PFSK-1 (cell line): ENCODE measurements at regions not wholly inside any gene's neighbourhood (a gene's known extent, or its start where the extent isn't known, plus 50 kb on each side); places are given as distances from the start of the nearest gene placed in this dataset.

ENCODE experiments used
- FOXP2 ChIP-seq: optimal IDR thresholded peaks from 2 replicates; pipeline ENCODE3; 2011; ENCODE audit warnings: borderline replicate concordance, control low read depth, inconsistent platforms; ENCODE audit not compliant: insufficient read depth; ENCODE audit errors: extremely low read length, extremely low read depth
- POLR2AphosphoS5 ChIP-seq: IDR thresholded peaks from 2 replicates; pipeline ENCODE4 v1.6.1; 2012; ENCODE audit warnings: low read depth, mild to moderate bottlenecking, control low read depth, low read length, moderate library complexity
- SIN3A ChIP-seq: IDR thresholded peaks from 2 replicates; pipeline ENCODE4 v1.6.1; 2012; ENCODE audit warnings: mild to moderate bottlenecking, low read length, moderate library complexity, borderline replicate concordance; ENCODE audit not compliant: insufficient read depth
- TAF1 ChIP-seq: IDR thresholded peaks from 2 replicates; pipeline ENCODE4 v1.6.1; 2012; ENCODE audit warnings: low read length, control low read depth, borderline replicate concordance; ENCODE audit not compliant: insufficient read depth
- TF ChIP-seq, protein P1 (sequence below), 2 experiments: IDR thresholded peaks; 2 replicates each; pipeline versions ENCODE4 v1.6.1 to v1.8.0; 2011 to 2012; ENCODE audit warnings: low read depth in 2 of 2, low read length in 2 of 2, control low read depth in 1 of 2, inconsistent platforms in 1 of 2, mild to moderate bottlenecking in 1 of 2, moderate library complexity in 1 of 2; ENCODE audit not compliant: insufficient read depth in 1 of 2

DNA sequence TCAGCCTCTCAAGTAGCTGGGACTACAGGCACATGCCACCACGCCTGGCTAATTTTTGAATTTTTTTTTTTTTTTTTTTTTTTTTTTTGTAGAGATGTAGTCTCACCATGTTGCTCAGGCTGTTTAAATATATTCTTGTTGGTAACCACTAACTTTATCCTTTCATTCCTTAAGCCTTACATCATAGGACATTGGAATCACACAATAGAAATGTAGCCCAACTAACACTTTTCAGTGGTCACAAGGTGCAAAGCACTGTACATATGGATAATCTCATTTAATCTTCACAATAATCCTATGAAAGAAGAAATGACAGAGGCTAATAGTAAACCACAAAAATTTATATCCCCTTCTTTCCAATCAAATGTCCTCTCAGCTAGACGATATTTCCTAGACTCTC lies 417.8 kb upstream of the DACH1 start:
- TF ChIP-seq SIN3A (no peak), POLR2AphosphoS5 (no peak), TAF1 (no peak), FOXP2 (no peak)
- TF ChIP-seq, protein P1, sequence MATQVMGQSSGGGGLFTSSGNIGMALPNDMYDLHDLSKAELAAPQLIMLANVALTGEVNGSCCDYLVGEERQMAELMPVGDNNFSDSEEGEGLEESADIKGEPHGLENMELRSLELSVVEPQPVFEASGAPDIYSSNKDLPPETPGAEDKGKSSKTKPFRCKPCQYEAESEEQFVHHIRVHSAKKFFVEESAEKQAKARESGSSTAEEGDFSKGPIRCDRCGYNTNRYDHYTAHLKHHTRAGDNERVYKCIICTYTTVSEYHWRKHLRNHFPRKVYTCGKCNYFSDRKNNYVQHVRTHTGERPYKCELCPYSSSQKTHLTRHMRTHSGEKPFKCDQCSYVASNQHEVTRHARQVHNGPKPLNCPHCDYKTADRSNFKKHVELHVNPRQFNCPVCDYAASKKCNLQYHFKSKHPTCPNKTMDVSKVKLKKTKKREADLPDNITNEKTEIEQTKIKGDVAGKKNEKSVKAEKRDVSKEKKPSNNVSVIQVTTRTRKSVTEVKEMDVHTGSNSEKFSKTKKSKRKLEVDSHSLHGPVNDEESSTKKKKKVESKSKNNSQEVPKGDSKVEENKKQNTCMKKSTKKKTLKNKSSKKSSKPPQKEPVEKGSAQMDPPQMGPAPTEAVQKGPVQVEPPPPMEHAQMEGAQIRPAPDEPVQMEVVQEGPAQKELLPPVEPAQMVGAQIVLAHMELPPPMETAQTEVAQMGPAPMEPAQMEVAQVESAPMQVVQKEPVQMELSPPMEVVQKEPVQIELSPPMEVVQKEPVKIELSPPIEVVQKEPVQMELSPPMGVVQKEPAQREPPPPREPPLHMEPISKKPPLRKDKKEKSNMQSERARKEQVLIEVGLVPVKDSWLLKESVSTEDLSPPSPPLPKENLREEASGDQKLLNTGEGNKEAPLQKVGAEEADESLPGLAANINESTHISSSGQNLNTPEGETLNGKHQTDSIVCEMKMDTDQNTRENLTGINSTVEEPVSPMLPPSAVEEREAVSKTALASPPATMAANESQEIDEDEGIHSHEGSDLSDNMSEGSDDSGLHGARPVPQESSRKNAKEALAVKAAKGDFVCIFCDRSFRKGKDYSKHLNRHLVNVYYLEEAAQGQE (IDR thresholded peaks at IDR 0.05; ENCODE audit: insufficient read depth in 1 of 2, low read depth in 2 of 2, low read length in 2 of 2), result no peak

DNA sequence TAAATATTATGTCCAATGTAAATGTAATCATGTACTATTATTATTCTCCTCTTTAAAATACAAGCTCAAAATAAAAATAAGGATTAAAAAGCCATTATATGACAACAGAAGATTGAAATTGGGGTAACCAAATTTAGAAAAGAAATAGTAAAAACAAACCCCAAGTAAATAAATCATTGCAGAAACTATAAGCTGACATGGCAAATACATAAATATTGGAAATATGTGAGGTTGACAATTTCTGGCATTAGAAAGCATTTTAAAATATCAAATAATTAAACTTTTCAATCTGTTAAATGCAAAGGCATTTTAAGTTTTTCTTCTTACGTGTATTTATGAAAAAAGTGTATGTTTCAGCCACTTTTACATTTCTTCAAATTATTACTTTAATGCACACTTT lies 394.7 kb upstream of the DACH1 start:
- TF ChIP-seq, protein P1 (IDR thresholded peaks at IDR 0.05; ENCODE audit: insufficient read depth in 1 of 2, low read depth in 2 of 2, low read length in 2 of 2), result no peak
- TF ChIP-seq FOXP2 (no peak), SIN3A (no peak), POLR2AphosphoS5 (no peak), TAF1 (no peak)

DNA sequence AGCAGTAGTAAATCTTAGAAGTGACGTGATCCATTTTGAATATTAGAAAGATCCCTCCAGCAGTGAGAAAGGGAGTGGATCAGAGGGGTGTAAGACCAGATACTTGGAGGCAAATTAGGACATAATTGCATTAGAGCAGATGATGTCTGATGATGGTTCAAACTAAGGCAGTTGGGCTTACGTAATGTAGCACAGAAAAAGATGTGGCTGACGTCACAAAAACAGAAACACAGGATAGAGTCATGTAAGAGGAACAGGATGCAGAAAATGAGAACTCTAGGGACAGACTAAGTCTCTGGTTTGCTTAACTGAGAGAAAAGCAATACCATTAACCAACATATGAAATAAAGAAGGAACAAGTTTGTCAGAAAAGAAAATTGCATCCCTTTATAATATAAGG lies 392.5 kb upstream of the DACH1 start:
- TF ChIP-seq TAF1 (no peak), FOXP2 (no peak), SIN3A (no peak), POLR2AphosphoS5 (no peak)
- TF ChIP-seq, protein P1 (IDR thresholded peaks at IDR 0.05; ENCODE audit: insufficient read depth in 1 of 2, low read depth in 2 of 2, low read length in 2 of 2), result no peak

DNA sequence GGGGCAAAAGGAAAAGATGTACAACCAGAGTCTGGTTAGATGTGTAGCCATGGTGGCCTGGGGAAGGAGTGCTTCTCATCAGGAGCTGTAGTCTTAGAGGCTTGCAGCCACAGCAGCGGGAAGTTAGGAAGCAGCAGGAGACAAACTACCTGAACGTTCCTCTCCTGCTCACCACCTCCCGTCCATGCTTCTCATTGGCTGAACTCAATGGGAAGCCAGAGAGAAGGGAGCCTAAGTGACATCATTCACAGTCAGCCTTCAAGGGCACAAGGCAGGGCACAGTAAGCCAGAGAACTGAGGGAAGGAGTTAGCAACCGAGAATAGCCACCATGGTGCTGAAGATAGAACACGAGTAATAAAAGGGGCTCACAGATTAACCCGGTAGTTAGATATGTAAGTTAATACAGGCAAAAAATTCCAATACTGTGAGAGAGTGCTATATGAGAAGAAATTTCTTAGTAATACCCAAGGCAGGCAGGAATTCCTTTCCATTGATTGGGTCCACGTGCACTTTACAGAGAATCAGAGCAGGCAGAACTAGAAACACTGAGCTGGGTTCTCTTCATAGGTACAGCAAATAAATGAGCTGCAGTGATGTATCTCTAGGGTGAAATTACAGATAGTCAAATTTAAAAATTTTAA lies 391.5 kb upstream of the DACH1 start:
- TF ChIP-seq POLR2AphosphoS5 (no peak), TAF1 (no peak), SIN3A (no peak), FOXP2 (no peak)
- TF ChIP-seq, protein P1 (IDR thresholded peaks at IDR 0.05; ENCODE audit: insufficient read depth in 1 of 2, low read depth in 2 of 2, low read length in 2 of 2), result no peak

DNA sequence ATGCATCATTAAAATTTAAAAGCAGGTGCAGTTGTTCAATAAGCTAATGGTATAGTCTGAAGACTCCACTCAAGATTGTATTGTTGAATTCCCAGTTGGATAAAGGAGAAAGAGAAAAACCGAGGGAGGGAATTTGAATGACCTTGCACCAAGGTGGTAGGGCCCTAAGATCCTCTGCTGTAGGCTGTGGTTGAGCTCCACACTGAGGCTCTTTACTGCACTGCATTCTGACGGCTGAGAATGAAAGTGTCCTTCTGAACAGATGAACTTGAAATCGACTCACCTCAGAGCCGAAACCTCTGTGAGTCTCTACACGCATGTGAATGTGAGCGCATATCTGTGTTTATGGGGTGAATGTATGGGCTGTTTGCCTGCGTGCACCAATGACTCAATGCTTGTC lies 388.9 kb upstream of the DACH1 start:
- TF ChIP-seq, protein P1 (IDR thresholded peaks at IDR 0.05; ENCODE audit: insufficient read depth in 1 of 2, low read depth in 2 of 2, low read length in 2 of 2), result no peak
- no peak for TF ChIP-seq SIN3A
- no peak for TF ChIP-seq POLR2AphosphoS5
- TF ChIP-seq FOXP2, result no peak
- TF ChIP-seq TAF1, result no peak
